Testis (tissue), 2 donors: ENCODE measurements at regions not wholly inside any gene's neighbourhood (a gene's known extent, or its start where the extent isn't known, plus 50 kb on each side); places are given as distances from the start of the nearest gene placed in this dataset.

Experiments
- DNase-seq: peaks from one replicate; pipeline ENCODE4 v3.0.0-alpha.2; 2019
- H3K27ac ChIP-seq, 2 donors: fragments of 200-600 bp; sonication (generic); one replicate each; pipeline ENCODE4 v1.5.1; 2019
- H3K27me3 ChIP-seq: fragments of 200-600 bp; sonication (generic); one replicate; pipeline ENCODE4 v1.5.1; 2019
- H3K36me3 ChIP-seq: fragments of 200-600 bp; sonication (generic); one replicate; pipeline ENCODE4 v1.5.1; 2017; ENCODE audit warnings: low read depth; ENCODE audit errors: missing control alignments
- H3K4me1 ChIP-seq: fragments of 200-600 bp; sonication (generic); one replicate; pipeline ENCODE4 v1.5.1; 2019
- H3K4me3 ChIP-seq, 2 donors: fragments of 200-600 bp; sonication (generic); one replicate each; pipeline ENCODE4 v1.5.1; 2017 to 2019
- H3K9me3 ChIP-seq: fragments of 200-600 bp; sonication (generic); one replicate; pipeline ENCODE4 v1.5.1; 2017
- POLR2A ChIP-seq: fragments of 450-650 bp; IDR thresholded peaks from one replicate; pipeline ENCODE4 v1.6.1; 2017; ENCODE audit warnings: antibody characterized with exemption, mild to moderate bottlenecking, moderate library complexity
- WGBS, 2 donors: methylation state at CpG; one replicate each; pipeline ENCODE4 v1.1.5; 2018; 5-methylcytosine and 5-hydroxymethylcytosine counted together
- intact Hi-C: fragments of 100-400 bp; cut with DNase I; formaldehyde crosslinking; loops from one replicate; pipeline ENCODE4 v1.15.1; 2023; ENCODE audit warnings: low total_unique reads
- TF ChIP-seq, protein P1 (sequence below), 3 experiments: fragments of 450-650 bp in 2 of 3; fragments of 200-600 bp in 1 of 3; sonication (generic) in 1 of 3; IDR thresholded peaks; one replicate each; pipeline ENCODE4 v1.5.1; 2016 to 2019; ENCODE audit warnings: antibody characterized with exemption in 3 of 3, mild to moderate bottlenecking in 2 of 3, moderate library complexity in 1 of 3

DNA sequence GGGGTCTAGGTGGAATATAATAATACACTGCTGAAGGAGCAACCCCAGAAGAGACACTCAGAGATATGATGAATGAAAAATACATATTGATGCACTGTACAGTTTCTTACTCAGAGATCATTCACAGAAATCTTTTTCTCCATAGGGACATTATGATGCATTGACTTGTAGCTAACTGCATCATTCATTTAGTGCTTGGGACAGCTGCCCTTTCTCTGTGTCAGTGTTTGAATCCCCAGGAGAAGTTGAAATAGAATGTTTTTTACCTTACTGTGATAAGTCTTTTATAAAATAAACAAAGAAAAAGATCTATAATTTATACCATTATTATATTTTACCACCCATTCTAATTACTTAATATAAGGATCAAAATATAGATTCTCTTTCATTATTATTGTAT, 91.7 kb upstream of the DSEL start:
- H3K27ac ChIP-seq = no peak overlapping the region
- no peaks in the 10 kb centered on the region for H3K36me3 ChIP-seq
- intact Hi-C loops = no loop called here
- no peaks in the 10 kb centered on the region for H3K4me1 ChIP-seq
- no peak overlapping the region for H3K4me3 ChIP-seq
- no peaks in the 10 kb centered on the region for H3K27me3 ChIP-seq
- TF ChIP-seq POLR2A = no peak
- TF ChIP-seq, protein P1, sequence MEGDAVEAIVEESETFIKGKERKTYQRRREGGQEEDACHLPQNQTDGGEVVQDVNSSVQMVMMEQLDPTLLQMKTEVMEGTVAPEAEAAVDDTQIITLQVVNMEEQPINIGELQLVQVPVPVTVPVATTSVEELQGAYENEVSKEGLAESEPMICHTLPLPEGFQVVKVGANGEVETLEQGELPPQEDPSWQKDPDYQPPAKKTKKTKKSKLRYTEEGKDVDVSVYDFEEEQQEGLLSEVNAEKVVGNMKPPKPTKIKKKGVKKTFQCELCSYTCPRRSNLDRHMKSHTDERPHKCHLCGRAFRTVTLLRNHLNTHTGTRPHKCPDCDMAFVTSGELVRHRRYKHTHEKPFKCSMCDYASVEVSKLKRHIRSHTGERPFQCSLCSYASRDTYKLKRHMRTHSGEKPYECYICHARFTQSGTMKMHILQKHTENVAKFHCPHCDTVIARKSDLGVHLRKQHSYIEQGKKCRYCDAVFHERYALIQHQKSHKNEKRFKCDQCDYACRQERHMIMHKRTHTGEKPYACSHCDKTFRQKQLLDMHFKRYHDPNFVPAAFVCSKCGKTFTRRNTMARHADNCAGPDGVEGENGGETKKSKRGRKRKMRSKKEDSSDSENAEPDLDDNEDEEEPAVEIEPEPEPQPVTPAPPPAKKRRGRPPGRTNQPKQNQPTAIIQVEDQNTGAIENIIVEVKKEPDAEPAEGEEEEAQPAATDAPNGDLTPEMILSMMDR (IDR thresholded peaks at IDR 0.05) = no peak
- no peaks in the 10 kb centered on the region for H3K9me3 ChIP-seq
- DNase-seq = no peak

GRCh38 chr18:67600181-67601180, 84.0 kb upstream of the DSEL start:
- Histone ChIP-seq H3K27ac (no peak overlapping the region), H3K9me3 (no peaks in the 10 kb centered on the region), H3K36me3 (no peaks in the 10 kb centered on the region), H3K4me1 (no peaks in the 10 kb centered on the region), H3K27me3 (no peaks in the 10 kb centered on the region), H3K4me3 (no peak overlapping the region)
- TF ChIP-seq, protein P1 (IDR thresholded peaks at IDR 0.05) = no peak
- no peak for TF ChIP-seq POLR2A
- DNase-seq = no peak
- WGBS, 2 donors = 74% methylated on average over 7 of the region's 7 CpGs
- intact Hi-C loops = no loop called here

GRCh38 chr18:67599277-67599676, 82.8 kb upstream of the DSEL start:
- no peak for DNase-seq
- WGBS, 2 donors = 66 to 84% methylated on average over 2 of the region's 2 CpGs
- Histone ChIP-seq H3K4me1 (no peaks in the 10 kb centered on the region), H3K27me3 (no peaks in the 10 kb centered on the region), H3K9me3 (no peaks in the 10 kb centered on the region), H3K27ac (no peak overlapping the region), H3K4me3 (no peak overlapping the region), H3K36me3 (no peaks in the 10 kb centered on the region)
- TF ChIP-seq, protein P1 (IDR thresholded peaks at IDR 0.05) = no peak
- TF ChIP-seq POLR2A = no peak
- intact Hi-C loops = no loop called here

DNA sequence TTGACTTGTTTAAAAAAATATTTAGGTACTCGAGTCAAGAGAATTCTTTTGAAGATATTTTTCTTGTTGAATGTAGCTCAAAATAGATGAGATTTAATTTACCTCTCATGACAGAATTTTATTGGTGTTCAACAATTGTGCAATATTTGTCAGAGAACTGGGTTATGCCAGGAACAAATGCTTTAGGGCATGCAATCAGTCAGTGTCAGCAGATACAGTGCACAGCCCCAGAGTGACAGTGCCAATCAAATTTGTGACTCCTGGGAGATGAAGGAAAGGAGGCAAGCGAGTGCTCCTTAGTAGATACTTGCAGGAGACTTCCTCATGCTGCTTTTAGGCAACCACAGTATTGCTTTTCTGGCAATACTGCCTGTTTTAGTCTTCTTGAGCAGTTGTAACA, 81.2 kb upstream of the DSEL start:
- Histone ChIP-seq H3K4me1 (no peaks in the 10 kb centered on the region), H3K9me3 (no peaks in the 10 kb centered on the region), H3K4me3 (no peak overlapping the region), H3K27ac (no peak overlapping the region), H3K27me3 (no peaks in the 10 kb centered on the region), H3K36me3 (no peaks in the 10 kb centered on the region)
- WGBS, 2 donors = 88 to 89% methylated on average over 2 of the region's 2 CpGs
- TF ChIP-seq POLR2A = no peak
- TF ChIP-seq, protein P1 (IDR thresholded peaks at IDR 0.05) = no peak
- DNase-seq = no peak
- intact Hi-C loops = no loop called here

- TF ChIP-seq, protein P1 (IDR thresholded peaks at IDR 0.05) = no peak
- no peak for TF ChIP-seq POLR2A
- 98 to 100% methylated on average over 1 of the region's 1 CpG for WGBS, 2 donors
Observed at GRCh38 chr18:67596003-67596402, 79.5 kb upstream of the DSEL start.

More at GRCh38 chr18:67596003-67596402, 79.5 kb upstream of the DSEL start:
- H3K4me3 ChIP-seq = no peak overlapping the region
- no peak overlapping the region for H3K27ac ChIP-seq
- no peaks in the 10 kb centered on the region for H3K27me3 ChIP-seq
- H3K9me3 ChIP-seq = no peaks in the 10 kb centered on the region
- DNase-seq = no peak
- H3K36me3 ChIP-seq = no peaks in the 10 kb centered on the region
- H3K4me1 ChIP-seq = no peaks in the 10 kb centered on the region
- intact Hi-C loops = no loop called here
